ENCODE measurements at regions not wholly inside any gene's neighbourhood (a gene's known extent, or its start where the extent isn't known, plus 50 kb on each side); places are given as distances from the start of the nearest gene placed in this dataset.

DNA sequence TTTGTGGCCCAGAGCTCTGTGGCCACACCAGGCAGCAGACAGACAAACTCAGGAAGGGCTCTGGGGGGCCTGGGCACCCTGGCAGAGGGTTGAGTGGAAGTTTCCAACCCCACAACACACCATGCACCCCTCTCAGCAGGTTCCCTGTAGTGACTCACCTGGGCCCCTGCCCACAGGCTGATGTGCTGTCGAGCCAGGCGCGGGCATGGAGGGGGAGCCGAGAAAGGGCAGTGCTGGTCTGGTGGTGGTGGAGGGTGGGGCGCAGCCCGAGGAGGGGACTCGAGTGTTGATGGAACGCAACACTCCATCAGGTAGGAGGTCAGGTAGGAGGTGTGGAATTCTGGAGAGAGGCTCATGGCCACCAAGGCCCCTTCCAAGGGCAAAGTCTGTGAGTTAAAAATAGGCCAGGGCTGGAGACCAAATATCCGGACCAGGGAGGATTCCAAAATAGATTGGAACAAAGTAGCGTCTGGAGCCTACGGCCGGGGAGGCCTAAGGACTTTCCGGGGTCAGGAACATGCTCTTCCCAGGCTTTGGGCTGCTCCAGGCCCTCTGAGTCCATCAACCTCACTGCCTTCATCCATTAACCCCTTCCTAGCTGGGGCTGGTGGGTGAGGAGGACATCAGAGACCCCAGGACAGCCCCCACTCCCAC is 191.5 kb upstream of the AJAP1 start:
- TF ChIP-seq, protein P1, sequence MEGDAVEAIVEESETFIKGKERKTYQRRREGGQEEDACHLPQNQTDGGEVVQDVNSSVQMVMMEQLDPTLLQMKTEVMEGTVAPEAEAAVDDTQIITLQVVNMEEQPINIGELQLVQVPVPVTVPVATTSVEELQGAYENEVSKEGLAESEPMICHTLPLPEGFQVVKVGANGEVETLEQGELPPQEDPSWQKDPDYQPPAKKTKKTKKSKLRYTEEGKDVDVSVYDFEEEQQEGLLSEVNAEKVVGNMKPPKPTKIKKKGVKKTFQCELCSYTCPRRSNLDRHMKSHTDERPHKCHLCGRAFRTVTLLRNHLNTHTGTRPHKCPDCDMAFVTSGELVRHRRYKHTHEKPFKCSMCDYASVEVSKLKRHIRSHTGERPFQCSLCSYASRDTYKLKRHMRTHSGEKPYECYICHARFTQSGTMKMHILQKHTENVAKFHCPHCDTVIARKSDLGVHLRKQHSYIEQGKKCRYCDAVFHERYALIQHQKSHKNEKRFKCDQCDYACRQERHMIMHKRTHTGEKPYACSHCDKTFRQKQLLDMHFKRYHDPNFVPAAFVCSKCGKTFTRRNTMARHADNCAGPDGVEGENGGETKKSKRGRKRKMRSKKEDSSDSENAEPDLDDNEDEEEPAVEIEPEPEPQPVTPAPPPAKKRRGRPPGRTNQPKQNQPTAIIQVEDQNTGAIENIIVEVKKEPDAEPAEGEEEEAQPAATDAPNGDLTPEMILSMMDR (conservative IDR thresholded peaks at IDR 0.05; ENCODE audit: low read depth, low read length) = no peak
- TF ChIP-seq NFE2L2 (IDR thresholded peaks at IDR 0.05; ENCODE audit: low read depth, low read length) (no peak), FOS (IDR thresholded peaks at IDR 0.05; ENCODE audit: low read depth, low read length) (no peak), POLR2A (IDR thresholded peaks at IDR 0.05; ENCODE audit: low read depth, low read length) (no peak), SMC3 (IDR thresholded peaks at IDR 0.05; ENCODE audit: low read depth, low read length) (no peak), RAD21 (IDR thresholded peaks at IDR 0.05; ENCODE audit: low read length) (no peak), BHLHE40 (IDR thresholded peaks at IDR 0.05; ENCODE audit: low read depth, low read length) (no peak), RFX5 (IDR thresholded peaks at IDR 0.05; ENCODE audit: low read depth, low read length) (no peak)
